ENCODE measurements at regions not wholly inside any gene's neighbourhood (a gene's known extent, or its start where the extent isn't known, plus 50 kb on each side); places are given as distances from the start of the nearest gene placed in this dataset.

GRCh38 chr9:87067426-87067825, 120.1 kb upstream of the GAS1 start:
- DNase-seq (ENCODE audit: low spot score) (no peak), ATAC-seq (no peak)
- Histone ChIP-seq H3K79me2 (replicated peaks; ENCODE audit: insufficient read depth) (no peaks in the 10 kb centered on the region), H3K4me1 (ENCODE audit: insufficient read depth) (no peaks in the 10 kb centered on the region), H3K4me3 (no peak overlapping the region), H3F3A (replicated peaks; ENCODE audit: low read depth) (no peaks in the 10 kb centered on the region), H3K27ac (ENCODE audit: low read depth) (no peak overlapping the region), H4K20me1 (replicated peaks; ENCODE audit: insufficient read depth) (no peaks in the 10 kb centered on the region), H3K36me3 (ENCODE audit: insufficient read depth) (no peaks in the 10 kb centered on the region), H3K9me2 (ENCODE audit: insufficient read depth) (peaks cover 13% of the 10 kb centered on the region; the same call in 1 of the 2 replicates), H2AFZ (no peak overlapping the region), H3K4me2 (no peak overlapping the region), H3K27me3 (ENCODE audit: insufficient read depth) (no peaks in the 10 kb centered on the region)
- H3K36me3 Mint-ChIP-seq (ENCODE audit: low read depth): no peaks in the 10 kb centered on the region
- no peak for TF ChIP-seq POLR2AphosphoS5 (IDR thresholded peaks at IDR 0.05; ENCODE audit: low read depth)
- TF ChIP-seq ZNF462 (CRISPR knock-in tag; IDR thresholded peaks at IDR 0.05): no peak
- TF ChIP-seq CREB1 (CRISPR knock-in tag; IDR thresholded peaks at IDR 0.05; ENCODE audit: low read depth): no peak
- TF ChIP-seq NANOG (IDR thresholded peaks at IDR 0.05; ENCODE audit: borderline replicate concordance): no peak
- TF ChIP-seq ETS1 (IDR thresholded peaks at IDR 0.05): no peak
- TF ChIP-seq EZH2phosphoT487 (IDR thresholded peaks at IDR 0.05; ENCODE audit: unreplicated experiment): no peak
- no peak for TF ChIP-seq ZNF331 (CRISPR knock-in tag; IDR thresholded peaks at IDR 0.05; ENCODE audit: low read depth)
- TF ChIP-seq JUNB (IDR thresholded peaks at IDR 0.05; ENCODE audit: unreplicated experiment): no peak
- TF ChIP-seq EZH2 (IDR thresholded peaks at IDR 0.05; ENCODE audit: low read depth, unreplicated experiment): no peak
- TF ChIP-seq STAT1 (IDR thresholded peaks at IDR 0.05; ENCODE audit: unreplicated experiment): no peak
- TF ChIP-seq CTCF (conservative IDR thresholded peaks at IDR 0.05; ENCODE audit: low read depth in 2 of 2): no peak
- H3K4me1 Mint-ChIP-seq: no peaks in the 10 kb centered on the region
- H3K27me3 Mint-ChIP-seq (ENCODE audit: insufficient read depth, low read depth, poor library complexity): no peaks in the 10 kb centered on the region
- H3K9me3 Mint-ChIP-seq: no peaks in the 10 kb centered on the region
- no peak overlapping the region for H3K27ac Mint-ChIP-seq
- H3K4me3 Mint-ChIP-seq: no peak overlapping the region
